NOMO-1 treated with DMSO at 0.1 percent for 48 hours (cell line): ENCODE measurements at regions not wholly inside any gene's neighbourhood (a gene's known extent, or its start where the extent isn't known, plus 50 kb on each side); places are given as distances from the start of the nearest gene placed in this dataset.
"Not testable (repeated sequence)": the region's sequence is repeated elsewhere in the genome, so short reads cannot be mapped to it uniquely, and the experiment has no call there.

Experiments
- DNase-seq: peaks from one replicate; lab custom pipeline; 2025; ENCODE audit not compliant: unreplicated experiment; lab: John Stamatoyannopoulos, UW

GRCh38 chr6:154625721-154626120, 107.5 kb upstream of the SCAF8 start:
- DNase-seq = no peak

- DNase-seq = no peak
Observed at GRCh38 chr6:154629127-154629526, 104.1 kb upstream of the SCAF8 start.

- DNase-seq = no peak
Observed at GRCh38 chr6:154632119-154632518, 101.1 kb upstream of the SCAF8 start.

GRCh38 chr6:154637392-154637791, 95.8 kb upstream of the SCAF8 start:
- no peak for DNase-seq

- DNase-seq = no peak
Observed at GRCh38 chr6:154638369-154638768, 94.8 kb upstream of the SCAF8 start.

GRCh38 chr6:154639196-154639595, 94.0 kb upstream of the SCAF8 start:
- not testable (repeated sequence) for DNase-seq

GRCh38 chr6:154648188-154648887, 84.9 kb upstream of the SCAF8 start:
- DNase-seq = no peak

- DNase-seq = no peak
Observed at GRCh38 chr6:154648888-154649205, 84.4 kb upstream of the SCAF8 start.

GRCh38 chr6:154649721-154650120, 83.5 kb upstream of the SCAF8 start:
- no peak for DNase-seq

GRCh38 chr6:154650351-154650750, 82.9 kb upstream of the SCAF8 start:
- no peak for DNase-seq

GRCh38 chr6:154651656-154652055, 81.6 kb upstream of the SCAF8 start:
- DNase-seq = no peak

- no peak for DNase-seq
Observed at GRCh38 chr6:154653385-154653784, 79.8 kb upstream of the SCAF8 start.

- no peak for DNase-seq
Observed at GRCh38 chr6:154653853-154654252, 79.4 kb upstream of the SCAF8 start.

GRCh38 chr6:154656660-154657059, 76.6 kb upstream of the SCAF8 start:
- no peak for DNase-seq

GRCh38 chr6:154661768-154662167, 71.4 kb upstream of the SCAF8 start:
- no peak for DNase-seq

GRCh38 chr6:154664287-154664686, 68.9 kb upstream of the SCAF8 start:
- no peak for DNase-seq

GRCh38 chr6:154668156-154668555, 65.1 kb upstream of the SCAF8 start:
- no peak for DNase-seq

GRCh38 chr6:154672086-154672485, 61.1 kb upstream of the SCAF8 start:
- no peak for DNase-seq

- no peak for DNase-seq
Observed at GRCh38 chr6:154673919-154674318, 59.3 kb upstream of the SCAF8 start.

GRCh38 chr6:154675602-154676088, 57.6 kb upstream of the SCAF8 start:
- peak; percentile 93 for DNase-seq

GRCh38 chr6:154682633-154683125, 50.5 kb upstream of the SCAF8 start:
- no peak for DNase-seq
